ENCODE measurements at regions not wholly inside any gene's neighbourhood (a gene's known extent, or its start where the extent isn't known, plus 50 kb on each side); places are given as distances from the start of the nearest gene placed in this dataset.

DNA sequence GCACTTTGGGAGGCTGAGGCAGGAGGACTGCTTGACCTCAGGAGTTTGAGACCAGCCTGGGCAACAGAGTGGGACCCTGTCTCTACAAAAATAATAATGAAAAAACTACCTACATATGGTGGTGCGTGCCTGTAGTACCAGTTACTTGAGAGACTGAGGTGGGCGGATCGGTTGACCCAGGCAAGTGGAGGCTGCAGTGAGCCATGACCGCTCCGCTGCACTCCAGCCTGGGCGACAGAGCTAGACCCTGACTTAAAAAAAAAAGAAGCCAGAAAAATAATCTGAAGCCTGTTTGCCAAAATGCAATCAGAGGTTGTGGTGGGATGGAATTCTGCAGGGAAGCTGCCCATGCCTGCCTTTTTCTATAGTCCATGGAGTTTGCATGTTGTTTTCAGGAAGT lies 50.4 kb upstream of the GGTA1 start:
- no peak for DNase-seq (ENCODE audit: low spot score)

DNA sequence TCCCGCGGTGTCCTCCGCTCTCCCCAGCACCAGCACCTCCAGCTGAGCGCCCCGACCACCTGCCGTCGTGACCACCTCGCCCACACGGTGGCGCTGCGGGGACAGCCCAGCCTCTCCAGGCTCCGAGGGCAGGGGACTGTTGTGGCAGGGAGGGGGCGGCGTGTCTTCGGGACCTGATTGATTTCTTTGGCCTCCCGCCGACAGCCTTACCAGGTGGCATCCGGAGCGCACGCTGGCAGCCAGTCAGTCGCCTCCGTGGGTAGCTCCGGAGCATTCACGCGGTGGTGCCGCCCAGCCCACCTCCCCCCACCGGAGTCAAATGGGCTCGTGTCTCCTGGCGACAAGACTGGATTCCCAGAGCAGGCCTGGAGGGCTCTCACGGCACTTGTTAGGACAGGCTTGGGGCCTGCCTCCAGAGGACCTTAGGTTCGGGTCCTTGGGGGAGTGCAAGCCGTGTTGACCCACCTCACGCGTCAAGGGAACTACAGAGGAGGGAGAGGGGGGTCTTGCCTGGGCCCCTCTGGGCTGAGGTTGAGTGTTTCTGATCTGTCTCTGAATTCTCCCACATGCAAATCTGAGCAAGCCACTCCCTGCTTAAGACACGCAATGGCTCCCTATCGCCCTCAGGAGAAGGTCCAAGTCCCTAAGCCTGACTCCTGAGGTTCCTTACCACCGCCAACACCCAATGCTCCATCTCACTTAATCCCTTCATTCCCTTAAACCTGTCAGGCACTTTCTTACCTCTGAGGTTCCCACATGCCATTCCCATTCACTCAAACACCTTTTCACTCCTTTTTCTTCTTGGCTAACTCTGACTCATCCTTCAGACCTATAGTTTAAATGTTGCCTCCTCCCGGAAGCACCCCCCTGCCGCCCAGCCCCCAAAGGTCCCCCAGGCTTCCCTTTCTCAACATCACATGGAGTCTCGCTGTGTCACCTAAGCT lies 51.2 kb upstream of the GGTA1 start:
- DNase-seq (ENCODE audit: low spot score): peak; percentile 76

DNA sequence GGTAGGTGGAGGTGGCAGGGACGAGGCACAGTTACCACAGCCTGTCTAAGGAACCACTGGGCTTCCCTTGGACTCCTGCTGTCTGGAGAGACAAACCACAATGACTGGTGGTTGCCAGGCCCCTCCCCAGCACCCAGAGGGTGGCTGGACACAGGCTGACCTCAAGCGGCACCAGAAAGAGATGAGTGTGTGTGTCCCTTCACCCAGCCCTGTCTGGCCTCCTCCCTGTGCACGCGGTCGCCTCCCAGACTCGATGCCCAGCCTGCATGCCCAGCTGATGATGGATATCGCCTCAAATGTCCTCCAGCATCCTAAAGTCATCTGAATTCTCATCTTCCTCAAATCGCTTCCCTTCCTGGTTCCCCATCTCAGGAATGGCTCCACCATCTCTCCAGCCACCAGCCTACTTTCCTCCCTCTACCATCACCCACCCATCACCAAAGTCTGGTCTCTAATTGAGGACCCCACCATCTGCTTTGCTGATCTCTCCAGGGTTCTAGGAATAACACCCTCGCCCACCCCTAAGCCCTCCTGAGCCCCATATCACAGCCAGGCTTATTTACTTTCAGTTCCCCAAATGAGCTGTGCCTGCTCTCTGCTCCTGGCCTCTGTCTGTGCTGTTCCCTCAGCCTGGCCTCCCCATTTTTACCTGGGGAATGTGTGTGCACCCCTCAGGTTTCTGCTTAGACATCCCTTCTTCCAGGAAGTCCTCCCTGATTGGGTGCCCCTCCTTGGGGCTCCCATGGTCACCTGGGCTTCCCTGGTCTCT lies 52.5 kb upstream of the GGTA1 start:
- no peak for DNase-seq (ENCODE audit: low spot score)

GRCh38 chr9:121556082-121556481 lies 56.4 kb upstream of the GGTA1 start:
- no peak for DNase-seq (ENCODE audit: low spot score)

DNA sequence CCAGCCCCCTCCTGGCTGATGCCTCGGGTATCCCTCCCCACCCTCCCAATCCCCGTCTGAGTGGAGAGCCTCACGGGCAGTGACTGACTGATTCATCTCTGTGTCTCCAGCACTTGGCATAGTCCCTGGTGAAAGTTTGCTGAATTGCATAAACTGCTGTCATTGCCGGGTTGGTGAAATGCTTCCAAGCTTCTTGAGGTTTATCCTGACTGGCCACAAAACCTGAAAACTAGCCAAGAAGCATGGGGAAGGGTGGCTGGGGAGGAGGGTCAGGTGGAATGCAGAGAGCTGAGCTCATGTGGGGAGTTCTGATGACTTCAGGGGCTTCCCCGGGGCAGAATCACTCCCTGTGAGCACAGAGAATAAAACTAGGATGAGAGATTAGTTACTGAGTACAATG lies 56.9 kb upstream of the GGTA1 start:
- DNase-seq (ENCODE audit: low spot score): no peak

- peak; percentile 34 for DNase-seq (ENCODE audit: low spot score)
These were observed 58.2 kb upstream of the GGTA1 start for GRCh38 chr9:121557581-121558447.

DNA sequence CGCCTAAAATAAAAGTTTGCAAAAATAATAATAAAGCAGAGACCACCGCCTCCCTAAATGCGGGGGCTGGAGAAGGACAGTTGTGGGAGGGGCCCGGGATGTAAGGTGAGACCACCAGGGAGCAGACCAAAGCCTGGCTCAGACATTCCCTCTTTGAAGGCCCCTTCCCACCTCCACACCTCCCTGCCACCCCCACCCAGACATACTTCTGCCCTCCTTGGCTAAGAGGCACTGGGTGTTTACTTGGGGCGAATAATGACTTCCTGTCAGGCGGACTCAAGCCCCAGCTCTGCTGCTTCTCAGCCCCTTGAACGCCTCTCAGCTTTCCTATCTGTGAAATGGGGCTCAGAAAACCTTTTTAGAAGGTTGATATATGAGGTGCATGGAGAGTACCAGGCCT lies 58.8 kb upstream of the GGTA1 start:
- DNase-seq (ENCODE audit: low spot score): no peak

- DNase-seq (ENCODE audit: low spot score): no peak
These were observed 59.5 kb upstream of the GGTA1 start for GRCh38 chr9:121559183-121559582.

GRCh38 chr9:121560921-121561320 lies 61.3 kb upstream of the GGTA1 start:
- DNase-seq (ENCODE audit: low spot score): no peak

GRCh38 chr9:121561385-121562222 lies 62.0 kb upstream of the GGTA1 start:
- DNase-seq (ENCODE audit: low spot score): no peak

- no peak for DNase-seq (ENCODE audit: low spot score)
These were observed 62.7 kb upstream of the GGTA1 start for GRCh38 chr9:121562301-121562700.

- DNase-seq (ENCODE audit: low spot score): no peak
These were observed 63.8 kb upstream of the GGTA1 start for GRCh38 chr9:121563425-121563824.

GRCh38 chr9:121563881-121564460 lies 64.3 kb upstream of the GGTA1 start:
- no peak for DNase-seq (ENCODE audit: low spot score)

GRCh38 chr9:121564504-121565260 lies 65.0 kb upstream of the GGTA1 start:
- DNase-seq (ENCODE audit: low spot score): no peak

DNA sequence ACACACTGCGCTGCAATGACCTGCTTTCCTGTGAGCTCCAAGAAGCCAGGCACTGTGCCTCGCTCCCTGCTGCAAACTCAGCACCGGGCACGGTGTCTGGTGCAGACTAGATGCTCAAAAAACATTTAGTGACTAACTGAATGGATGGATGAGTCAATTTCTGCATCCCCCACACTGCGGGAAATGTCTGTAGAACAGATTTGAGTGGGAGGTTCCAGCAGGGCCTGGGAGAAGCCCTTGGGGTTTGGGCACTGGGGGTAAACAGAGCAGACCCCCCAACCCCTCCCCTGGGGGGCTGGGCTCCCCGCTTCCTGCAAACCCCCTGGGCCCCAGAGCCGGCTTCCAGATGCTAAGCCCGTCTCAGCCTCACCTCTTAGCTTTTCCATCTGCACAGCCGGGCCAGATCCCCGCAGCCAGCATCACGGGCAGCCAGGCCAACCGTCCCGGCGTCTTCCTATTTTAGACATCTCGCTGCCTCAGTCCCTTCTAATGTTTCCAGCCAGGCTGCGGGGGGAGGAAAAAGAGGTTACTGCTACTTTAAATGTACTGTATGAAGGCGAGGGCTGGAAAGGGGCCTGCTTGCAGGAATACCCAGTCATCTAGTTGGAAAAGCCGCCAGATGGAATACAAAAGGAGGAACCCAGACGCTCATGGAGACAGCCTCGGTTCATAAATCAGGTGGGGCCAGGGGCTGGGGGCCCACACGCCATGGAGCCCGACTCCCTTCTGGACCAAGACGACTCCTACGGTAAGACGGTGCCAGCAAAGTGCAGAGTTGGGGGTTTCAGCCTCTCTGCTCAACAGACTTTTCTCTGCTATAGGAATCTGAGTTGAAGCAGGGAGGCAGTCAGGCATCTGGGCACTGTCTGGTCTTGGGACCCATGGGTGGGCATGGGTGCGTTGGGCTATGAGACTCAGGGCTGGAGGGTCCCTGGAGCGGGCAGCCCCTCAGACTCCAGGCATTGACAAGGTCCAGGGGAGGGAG lies 67.1 kb upstream of the GGTA1 start:
- DNase-seq (ENCODE audit: low spot score): no peak

DNA sequence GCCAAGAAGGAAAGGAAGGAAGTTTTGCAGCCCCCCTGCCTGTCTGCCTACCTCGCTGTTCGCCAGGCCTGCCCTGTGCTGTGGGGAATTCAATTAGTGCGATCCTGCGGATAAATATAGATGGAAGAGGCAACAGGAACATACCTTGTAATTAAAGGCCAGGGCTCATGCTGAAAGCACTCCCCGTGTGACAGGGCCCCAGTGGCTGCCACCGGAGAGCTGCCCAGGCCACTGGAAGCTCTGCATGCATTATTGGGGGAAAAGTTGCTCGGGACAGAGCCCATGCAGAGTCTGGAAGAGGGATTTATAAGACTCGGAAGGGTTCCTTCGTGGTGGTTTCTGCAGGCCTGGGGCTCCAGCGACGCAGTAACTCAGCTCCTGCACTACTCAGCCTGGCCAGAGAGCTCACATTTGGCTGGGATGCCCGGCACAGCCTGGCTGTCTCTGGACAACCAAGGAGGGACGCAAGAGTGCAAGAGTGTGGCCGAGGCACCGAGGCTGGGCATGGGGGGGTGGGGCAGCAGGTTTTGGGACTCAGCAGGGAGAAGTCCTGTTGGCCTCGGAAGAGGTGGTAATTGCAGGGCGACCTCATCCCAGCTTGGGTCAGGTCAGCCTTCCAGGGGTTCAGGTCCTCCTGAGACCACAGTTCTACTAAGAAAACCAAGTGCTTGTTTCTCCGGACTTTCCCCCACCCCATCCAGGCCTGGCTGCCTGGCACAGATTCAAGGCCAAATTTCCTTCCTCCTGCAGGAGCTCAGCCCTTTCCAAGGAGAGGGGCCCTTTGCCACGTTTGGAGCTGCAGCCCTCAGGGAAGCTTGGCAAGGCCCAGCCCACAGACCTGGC lies 68.1 kb upstream of the GGTA1 start:
- DNase-seq (ENCODE audit: low spot score): no peak

GRCh38 chr9:121568343-121569265 lies 69.0 kb upstream of the GGTA1 start:
- DNase-seq (ENCODE audit: low spot score): no peak
